Stimulated activated CD8-positive, alpha-beta memory T cell treated with anti-CD3 and anti-CD28 coated beads, Interleukin-7, amount 100 ng/mL, for 48 hours (primary cell): ENCODE measurements at regions not wholly inside any gene's neighbourhood (a gene's known extent, or its start where the extent isn't known, plus 50 kb on each side); places are given as distances from the start of the nearest gene placed in this dataset.

ENCODE experiments used
- DNase-seq, 2 donors: peaks; one replicate each; pipeline ENCODE4 v3.0.0-alpha.2; 2020; ENCODE audit warnings: low read depth in 1 of 2; ENCODE audit errors: extremely low read depth in 1 of 2

DNA sequence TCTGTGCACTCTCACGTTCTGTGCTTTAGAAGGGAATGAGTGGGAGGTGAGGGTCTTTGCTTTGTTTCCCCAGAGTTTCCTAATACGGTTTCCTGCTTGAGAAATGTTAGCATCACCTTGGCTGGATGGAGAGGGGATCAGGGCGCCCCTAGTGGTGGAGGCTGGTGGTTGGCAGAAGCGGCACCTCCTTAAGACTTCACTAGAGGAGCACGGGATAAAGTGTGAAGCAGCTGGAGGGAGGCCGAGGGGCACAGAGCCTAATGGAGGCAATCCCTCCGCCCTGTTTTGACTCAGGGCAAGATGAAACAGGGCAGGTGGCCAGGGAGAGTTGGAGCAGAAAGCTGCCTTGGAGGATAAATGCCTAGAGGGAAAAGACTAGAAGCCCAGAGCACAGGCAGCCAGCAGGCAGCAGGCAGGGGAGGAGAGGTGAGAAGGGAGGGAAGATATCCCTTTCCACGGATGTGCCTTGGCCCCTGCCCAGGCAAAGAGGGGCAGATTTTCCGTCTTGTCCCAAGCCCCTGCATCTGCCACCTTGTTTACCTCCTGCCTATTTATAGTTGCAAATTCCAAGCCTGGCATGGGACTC is 56.0 kb upstream of the BTRC start:
- peak; percentile 42 to 59 for DNase-seq

GRCh38 chr10:101299211-101299610 is 54.8 kb upstream of the BTRC start:
- no peak for DNase-seq

DNA sequence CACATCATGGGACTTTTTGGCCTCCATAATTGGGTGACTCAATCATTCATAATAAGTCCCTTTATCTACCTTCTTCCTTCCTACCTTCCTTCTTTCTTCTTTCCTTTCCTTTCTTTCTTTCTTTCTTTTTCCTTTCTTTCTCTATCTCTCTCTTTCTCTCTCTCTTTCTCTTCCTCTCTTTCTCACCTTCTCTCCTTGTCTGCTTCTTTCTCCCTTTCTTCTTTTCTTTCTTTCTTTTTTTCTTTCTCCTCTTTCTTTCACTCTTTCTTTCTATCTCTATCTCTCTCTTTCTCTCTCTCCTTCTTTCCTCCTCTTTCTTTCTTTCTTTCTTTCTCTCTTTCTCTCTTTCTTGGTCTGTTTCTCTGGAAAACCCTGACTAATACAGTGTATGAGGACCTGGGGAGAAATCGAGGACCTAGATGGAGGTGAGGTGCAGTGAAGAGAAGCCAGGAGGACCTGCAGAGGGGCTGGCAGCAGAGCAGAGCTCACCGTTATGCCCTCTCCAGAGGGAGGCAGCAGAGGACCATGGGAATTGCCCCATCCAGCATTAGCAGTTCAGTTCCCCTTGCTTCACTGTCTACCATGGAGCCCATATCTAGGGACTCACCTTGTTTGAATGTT is 52.7 kb upstream of the BTRC start:
- peak; percentile 13 to 23 for DNase-seq

DNA sequence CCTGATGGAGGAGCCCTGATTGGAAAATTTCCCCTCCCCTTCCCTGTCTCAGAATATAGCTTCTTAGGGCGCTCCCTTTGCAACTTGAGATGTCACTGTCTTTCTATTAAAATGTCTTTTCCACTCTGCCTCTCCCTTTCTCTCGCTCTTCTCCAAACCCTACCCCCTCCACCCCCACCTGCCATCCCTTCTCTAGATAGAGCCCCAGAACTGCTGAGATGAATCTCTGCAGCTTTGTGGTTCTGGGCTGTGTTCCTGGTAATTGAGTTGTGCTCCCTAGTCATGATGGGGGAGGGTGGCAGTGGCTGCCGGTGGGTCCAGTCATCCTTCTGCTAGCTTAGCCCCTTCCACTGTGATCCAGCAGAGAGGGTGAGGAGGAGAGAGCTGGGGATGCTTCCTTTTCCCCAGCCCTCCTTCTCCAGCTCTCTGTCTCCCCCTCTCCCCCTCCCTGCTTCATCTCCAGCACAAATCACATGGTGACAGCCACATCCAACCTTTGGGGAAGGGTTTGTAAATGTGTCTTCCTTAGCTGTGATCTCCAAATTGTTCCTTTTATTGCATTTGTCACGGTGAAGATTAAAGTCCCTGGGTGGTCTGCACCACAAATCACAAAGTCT is 50.8 kb upstream of the BTRC start:
- no peak for DNase-seq
